Activated T-helper 2 cell treated with anti-CD3 and anti-CD28 coated beads, Interferon-gamma antibody, Interleukin-2, Interleukin-4, amounts not matched to agents 10 μg/mL and 5 μg/mL and 100 μg/mL, durations not matched to agents 14 hours and 24 hours and 36 hours (primary cell): ENCODE measurements at regions not wholly inside any gene's neighbourhood (a gene's known extent, or its start where the extent isn't known, plus 50 kb on each side); places are given as distances from the start of the nearest gene placed in this dataset.
"Not testable (repeated sequence)": the region's sequence is repeated elsewhere in the genome, so short reads cannot be mapped to it uniquely, and the experiment has no call there.

Experiments used
- DNase-seq: peaks from one replicate; pipeline ENCODE4 v3.0.0; 2021; ENCODE audit warnings: low spot score
- H3K27ac Mint-ChIP-seq: one replicate; pipeline ENCODE4 v1.8.0; 2021; ENCODE audit warnings: mixed read lengths
- H3K27me3 Mint-ChIP-seq: one replicate; pipeline ENCODE4 v1.8.0; 2021; ENCODE audit warnings: low read depth, mixed read lengths
- H3K36me3 Mint-ChIP-seq: one replicate; pipeline ENCODE4 v1.8.0; 2021; ENCODE audit warnings: low read depth, mixed read lengths
- H3K4me1 Mint-ChIP-seq: one replicate; pipeline ENCODE4 v1.8.0; 2021; ENCODE audit warnings: low read depth, mixed read lengths
- H3K4me3 Mint-ChIP-seq: one replicate; pipeline ENCODE4 v1.8.0; 2021; ENCODE audit warnings: low read depth, mild to moderate bottlenecking, moderate library complexity, mixed read lengths
- H3K9me3 Mint-ChIP-seq: one replicate; pipeline ENCODE4 v1.8.0; 2021; ENCODE audit warnings: mixed read lengths
- intact Hi-C: fragments of 100-400 bp; cut with micrococcal nuclease; formaldehyde crosslinking; loops from one replicate; pipeline ENCODE4 v1.15.1; 2023

DNA sequence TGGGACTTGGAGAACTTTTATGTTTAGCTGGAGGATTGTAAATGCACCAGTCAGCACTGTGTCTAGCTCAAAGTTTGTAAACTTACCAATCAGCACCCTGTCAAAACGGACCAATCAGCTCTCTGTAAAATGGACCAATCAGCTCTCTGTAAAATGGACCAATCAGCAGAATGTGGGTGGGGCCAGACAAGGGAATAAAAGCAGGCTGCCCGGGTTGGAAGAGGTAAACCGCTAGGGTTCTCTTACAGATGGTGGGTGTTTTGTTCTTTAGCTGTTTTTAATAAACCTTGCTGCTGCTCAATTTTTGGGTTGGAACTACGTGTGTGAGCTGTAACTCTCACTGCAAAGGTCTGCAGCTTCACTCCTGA is 57.6 kb upstream of the GBA3 start:
- H3K4me1 Mint-ChIP-seq, H3K27me3 Mint-ChIP-seq, H3K36me3 Mint-ChIP-seq, H3K27ac Mint-ChIP-seq, intact Hi-C loops, DNase-seq, H3K4me3 Mint-ChIP-seq: not testable (repeated sequence)
- H3K9me3 Mint-ChIP-seq = peaks cover 13% of the 10 kb centered on the region

DNA sequence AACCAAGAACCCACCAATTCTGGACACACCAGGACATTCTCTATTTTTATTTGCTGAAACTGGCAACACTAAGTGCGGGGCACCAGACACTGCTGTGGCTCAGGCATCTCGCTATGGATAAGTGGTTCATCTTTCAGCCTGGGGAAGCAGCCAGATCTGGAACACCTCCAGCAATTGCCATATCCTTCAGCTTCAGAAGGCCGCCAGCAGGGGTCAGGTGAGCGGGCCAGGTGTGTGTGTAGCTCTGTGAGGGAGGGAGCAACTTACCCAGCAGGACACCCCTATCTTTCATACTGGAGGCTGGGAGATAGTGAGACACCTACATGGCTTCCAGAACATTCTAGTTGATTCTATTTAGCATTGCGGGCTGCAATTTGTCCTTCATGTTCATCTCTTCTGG is 57.0 kb upstream of the GBA3 start:
- Mint-ChIP-seq H3K27ac (no peak overlapping the region), H3K9me3 (peaks cover 19% of the 10 kb centered on the region), H3K27me3 (peaks cover 3% of the 10 kb centered on the region), H3K4me3 (no peak overlapping the region), H3K4me1 (no peaks in the 10 kb centered on the region), H3K36me3 (peaks cover 2% of the 10 kb centered on the region)
- intact Hi-C loops = no loop called here
- DNase-seq = no peak

DNA sequence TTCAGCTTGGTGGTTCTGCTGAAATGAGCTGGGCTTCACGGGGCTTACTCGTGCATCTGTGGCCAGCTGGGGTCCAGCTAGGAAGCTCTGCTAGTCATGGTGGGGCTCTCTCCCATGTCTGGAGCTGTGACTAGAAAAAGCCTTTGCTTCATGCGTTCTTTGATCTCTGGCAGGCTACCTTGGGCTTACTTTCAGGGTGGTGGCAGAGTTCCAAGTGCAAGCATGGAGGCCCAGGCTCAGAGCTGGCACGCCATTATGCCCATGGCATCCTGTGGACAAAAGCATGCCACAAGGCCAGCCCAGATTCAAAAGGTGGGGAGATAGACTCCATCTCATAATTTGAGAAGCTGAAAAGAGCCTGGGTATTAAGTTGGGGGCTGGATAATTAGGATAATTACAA is 55.4 kb upstream of the GBA3 start:
- no peaks in the 10 kb centered on the region for H3K27me3 Mint-ChIP-seq
- no peak for DNase-seq
- intact Hi-C loops = no loop called here
- no peak overlapping the region for H3K4me3 Mint-ChIP-seq
- H3K27ac Mint-ChIP-seq = no peak overlapping the region
- H3K9me3 Mint-ChIP-seq = peaks cover 20% of the 10 kb centered on the region
- peaks cover 3% of the 10 kb centered on the region for H3K36me3 Mint-ChIP-seq
- no peaks in the 10 kb centered on the region for H3K4me1 Mint-ChIP-seq
